ENCODE measurements at regions not wholly inside any gene's neighbourhood (a gene's known extent, or its start where the extent isn't known, plus 50 kb on each side); places are given as distances from the start of the nearest gene placed in this dataset.

- FAIRE-seq, result no peak
- Histone ChIP-seq H3K4me1 (ENCODE audit: insufficient read depth, low read length) (no peaks in the 10 kb centered on the region), H3K4me2 (ENCODE audit: low read depth, low read length) (no peak overlapping the region), H3K27ac (ENCODE audit: extremely low read length, insufficient read depth, low read length) (no peak overlapping the region), H3K9me3 (ENCODE audit: low read length) (peaks cover 89% of the 10 kb centered on the region), H3K79me2 (ENCODE audit: insufficient read depth, low read length) (no peaks in the 10 kb centered on the region), H3K27me3 (ENCODE audit: control insufficient read depth in 1 of 2, insufficient read depth in 2 of 2, low read length in 2 of 2) (no peaks in the 10 kb centered on the region), H4K20me1 (ENCODE audit: insufficient read depth, low read length) (no peaks in the 10 kb centered on the region), H3K4me3 (replicated peaks in 1 of 3; ENCODE audit: insufficient read depth in 1 of 3, low read depth in 2 of 3, low read length in 3 of 3) (no peak overlapping the region), H3K36me3 (replicated peaks in 1 of 2; ENCODE audit: control insufficient read depth in 1 of 2, insufficient read depth in 2 of 2, low read length in 2 of 2) (no peaks in the 10 kb centered on the region), H3K9ac (ENCODE audit: insufficient read depth, low read depth, low read length) (no peak overlapping the region), H2AFZ (ENCODE audit: low read length) (no peak overlapping the region)
- CTCF ChIA-PET (ENCODE audit: low intra/inter-chr PET ratio, low total read pairs), result no interaction called here
- POLR2A ChIA-PET, result no interaction called here
- intact Hi-C loops (cut with micrococcal nuclease; ENCODE audit: unreplicated experiment), result no loop called here
- in situ Hi-C loops (cut with HindIII; ENCODE audit: extremely low pct_ligation_motif_present, low pct_unique_long_range_greater_than_20kb), result no loop called here
- 6% methylated on average over 4 of the region's 4 CpGs for WGBS (ENCODE audit: low lambda C conversion rate)
- DNase-seq (ENCODE audit: low spot score), result no peak
- BruUV-seq (replicated peaks), result no TSS peak
- ATAC-seq, result no peak
- TF ChIP-seq MAFF (IDR thresholded peaks at IDR 0.05; ENCODE audit: low read depth, low read length), result peak; percentile 60
- peak; percentile 16 to 83; a peak in 2 of 4 replicates for TF ChIP-seq MAFK (conservative IDR thresholded peaks at IDR 0.05 in 1 of 2, IDR thresholded peaks at IDR 0.05 in 1 of 2; ENCODE audit: low read length in 2 of 2)
- TF ChIP-seq MEF2D (CRISPR knock-in tag; IDR thresholded peaks at IDR 0.05), result no peak
These were observed 2023.5 kb upstream of the WWC1 start for GRCh38 chr5:166267907-166268306.

GRCh38 chr5:166270712-166271111 is 2020.7 kb upstream of the WWC1 start:
- H3K79me2 ChIP-seq (ENCODE audit: insufficient read depth, low read length), result no peaks in the 10 kb centered on the region
- H3K4me1 ChIP-seq (ENCODE audit: insufficient read depth, low read length), result no peaks in the 10 kb centered on the region
- peaks cover 88% of the 10 kb centered on the region for H3K9me3 ChIP-seq (ENCODE audit: low read length)
- no peak overlapping the region for H3K9ac ChIP-seq (ENCODE audit: insufficient read depth, low read depth, low read length)
- no peak overlapping the region for H3K4me3 ChIP-seq (replicated peaks in 1 of 3; ENCODE audit: insufficient read depth in 1 of 3, low read depth in 2 of 3, low read length in 3 of 3)
- BruUV-seq (replicated peaks), result no TSS peak
- H4K20me1 ChIP-seq (ENCODE audit: insufficient read depth, low read length), result no peaks in the 10 kb centered on the region
- no peaks in the 10 kb centered on the region for H3K36me3 ChIP-seq (replicated peaks in 1 of 2; ENCODE audit: control insufficient read depth in 1 of 2, insufficient read depth in 2 of 2, low read length in 2 of 2)
- intact Hi-C loops (cut with micrococcal nuclease; ENCODE audit: unreplicated experiment) (no loop called here), in situ Hi-C loops (cut with HindIII; ENCODE audit: extremely low pct_ligation_motif_present, low pct_unique_long_range_greater_than_20kb) (no loop called here)
- ChIA-PET POLR2A (no interaction called here), CTCF (ENCODE audit: low intra/inter-chr PET ratio, low total read pairs) (no interaction called here)
- DNase-seq (ENCODE audit: low spot score) (no peak), FAIRE-seq (no peak), ATAC-seq (no peak)
- H3K27me3 ChIP-seq (ENCODE audit: control insufficient read depth in 1 of 2, insufficient read depth in 2 of 2, low read length in 2 of 2), result no peaks in the 10 kb centered on the region
- H3K27ac ChIP-seq (ENCODE audit: extremely low read length, insufficient read depth, low read length), result no peak overlapping the region
- 3% methylated on average over 2 of the region's 2 CpGs for WGBS (ENCODE audit: low lambda C conversion rate)
- no peak for TF ChIP-seq ZNF207 (IDR thresholded peaks at IDR 0.05; ENCODE audit: borderline replicate concordance)
- TF ChIP-seq ZFP90 (CRISPR knock-in tag; IDR thresholded peaks at IDR 0.05; ENCODE audit: borderline replicate concordance), result no peak
- TF ChIP-seq ZNF549 (CRISPR knock-in tag; IDR thresholded peaks at IDR 0.05), result no peak
- no peak for TF ChIP-seq PAF1 (CRISPR knock-in tag; IDR thresholded peaks at IDR 0.05)
- TF ChIP-seq CERS6 (CRISPR knock-in tag; IDR thresholded peaks at IDR 0.05), result no peak
- TF ChIP-seq ZNF446 (CRISPR knock-in tag; IDR thresholded peaks at IDR 0.05), result no peak
- TF ChIP-seq ZNF138 (CRISPR knock-in tag; IDR thresholded peaks at IDR 0.05; ENCODE audit: low read depth), result no peak
- TF ChIP-seq PITX1 (CRISPR knock-in tag; IDR thresholded peaks at IDR 0.05), result no peak
- no peak for TF ChIP-seq MYPOP (CRISPR knock-in tag; IDR thresholded peaks at IDR 0.05)
- H2AFZ ChIP-seq (ENCODE audit: low read length), result no peak overlapping the region
- no peak overlapping the region for H3K4me2 ChIP-seq (ENCODE audit: low read depth, low read length)
